GM10266 (cell line): ENCODE measurements at regions not wholly inside any gene's neighbourhood (a gene's known extent, or its start where the extent isn't known, plus 50 kb on each side); places are given as distances from the start of the nearest gene placed in this dataset.

Experiments used
- DNase-seq: peaks from one replicate; pipeline ENCODE4 v3.0.0; 2012; ENCODE audit errors: extremely low spot score
- CTCF ChIP-seq: IDR thresholded peaks from 2 replicates; pipeline ENCODE4 v1.5.1; 2012; ENCODE audit warnings: mild to moderate bottlenecking, low read depth; ENCODE audit not compliant: control insufficient read depth, insufficient read depth; ENCODE audit errors: missing control alignments

- no peak for DNase-seq
- TF ChIP-seq CTCF: no peak
Observed at GRCh38 chr7:155916926-155917655, 104.8 kb upstream of the SHH start.

DNA sequence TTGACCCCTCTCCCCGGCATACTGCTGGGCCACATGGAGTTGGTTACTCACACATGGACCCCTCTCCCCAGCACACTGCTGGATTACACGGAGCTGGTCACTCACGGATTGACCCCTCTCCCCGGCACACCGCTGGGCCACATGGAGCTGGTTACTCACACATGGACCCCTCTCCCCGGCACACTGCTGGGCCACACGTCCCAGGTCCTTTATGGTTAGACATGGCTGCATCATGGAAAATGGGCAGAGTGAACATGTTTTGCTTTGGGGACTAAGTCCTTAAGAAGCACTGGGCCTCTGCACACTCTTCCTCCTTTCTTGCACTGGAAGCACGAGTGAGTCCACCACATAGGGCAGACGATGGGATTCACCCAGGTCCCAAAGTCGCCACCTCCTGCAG is 102.1 kb upstream of the SHH start:
- no peak for DNase-seq
- TF ChIP-seq CTCF: no peak

DNA sequence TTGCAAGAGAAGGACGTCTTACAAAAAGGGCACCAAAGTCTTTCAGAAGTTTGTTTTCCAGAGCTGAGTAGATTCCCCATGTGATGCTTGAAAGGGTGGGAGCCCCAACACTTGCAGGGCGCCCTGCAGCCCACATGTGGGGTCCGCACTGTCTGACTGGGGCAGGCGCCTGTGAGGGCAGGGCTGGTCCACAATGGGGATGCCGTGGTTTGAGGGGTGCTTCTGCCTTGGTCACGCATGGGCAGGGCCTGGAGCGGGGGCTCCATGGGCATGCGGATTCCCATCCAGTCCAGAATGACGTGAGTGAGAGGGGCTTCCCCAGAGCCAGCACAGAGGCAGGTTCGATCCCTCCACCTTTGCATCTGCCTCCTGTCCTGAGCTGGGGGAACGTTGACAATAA is 101.5 kb upstream of the SHH start:
- no peak for DNase-seq
- TF ChIP-seq CTCF: no peak

GRCh38 chr7:155913291-155913690 is 101.0 kb upstream of the SHH start:
- no peak for TF ChIP-seq CTCF
- DNase-seq: no peak

DNA sequence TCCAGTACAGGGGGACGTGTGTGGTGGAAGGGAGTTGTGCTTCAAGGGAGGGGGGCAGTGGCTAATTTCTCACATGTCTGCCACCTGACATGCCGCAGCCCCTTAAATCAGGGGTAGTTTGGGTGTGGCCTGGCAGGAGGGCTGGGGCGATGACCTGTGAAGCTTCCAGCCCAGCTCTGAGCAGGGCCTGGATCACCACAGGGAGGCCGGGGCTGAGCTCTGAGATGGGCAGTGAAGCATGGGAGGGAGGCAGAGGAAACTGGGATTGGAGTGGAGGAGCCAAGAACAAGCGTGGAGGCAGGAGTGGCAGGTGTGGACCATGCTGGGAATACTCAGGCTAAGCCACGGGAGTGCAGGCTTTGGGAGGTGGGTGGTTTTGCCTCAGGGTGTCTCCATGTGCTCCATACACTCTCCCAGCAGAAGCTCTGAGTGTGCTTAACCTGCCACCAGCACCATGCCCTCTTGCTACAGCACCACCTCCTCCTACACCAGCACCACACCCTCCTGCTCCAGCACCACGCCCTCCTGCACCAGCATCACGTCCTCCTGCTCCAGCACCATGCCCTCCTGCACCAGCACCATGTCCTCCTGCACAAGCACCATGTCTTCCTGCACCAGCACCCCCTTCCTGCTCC is 99.3 kb upstream of the SHH start:
- no peak for TF ChIP-seq CTCF
- DNase-seq: no peak

DNA sequence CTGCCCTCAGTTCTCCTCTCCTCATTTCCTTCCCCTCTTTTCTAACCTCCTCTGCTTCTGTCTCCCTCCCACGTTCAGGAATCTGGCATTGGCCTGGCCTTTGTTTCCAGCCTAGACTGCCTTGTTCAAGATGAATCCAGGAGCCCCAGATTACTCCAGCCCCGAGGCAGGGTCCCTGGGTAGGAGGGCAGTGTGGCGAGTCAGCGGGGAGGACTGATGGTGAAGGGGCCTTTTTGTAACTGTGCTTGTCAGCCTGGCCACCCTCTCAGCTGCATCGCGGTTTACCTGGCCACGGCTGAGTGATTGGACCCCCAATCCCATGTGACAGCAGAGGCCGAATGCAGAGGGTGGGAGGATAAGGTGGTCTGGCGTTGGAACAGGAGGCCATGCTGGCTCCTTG is 96.1 kb upstream of the SHH start:
- TF ChIP-seq CTCF: no peak
- DNase-seq: no peak

DNA sequence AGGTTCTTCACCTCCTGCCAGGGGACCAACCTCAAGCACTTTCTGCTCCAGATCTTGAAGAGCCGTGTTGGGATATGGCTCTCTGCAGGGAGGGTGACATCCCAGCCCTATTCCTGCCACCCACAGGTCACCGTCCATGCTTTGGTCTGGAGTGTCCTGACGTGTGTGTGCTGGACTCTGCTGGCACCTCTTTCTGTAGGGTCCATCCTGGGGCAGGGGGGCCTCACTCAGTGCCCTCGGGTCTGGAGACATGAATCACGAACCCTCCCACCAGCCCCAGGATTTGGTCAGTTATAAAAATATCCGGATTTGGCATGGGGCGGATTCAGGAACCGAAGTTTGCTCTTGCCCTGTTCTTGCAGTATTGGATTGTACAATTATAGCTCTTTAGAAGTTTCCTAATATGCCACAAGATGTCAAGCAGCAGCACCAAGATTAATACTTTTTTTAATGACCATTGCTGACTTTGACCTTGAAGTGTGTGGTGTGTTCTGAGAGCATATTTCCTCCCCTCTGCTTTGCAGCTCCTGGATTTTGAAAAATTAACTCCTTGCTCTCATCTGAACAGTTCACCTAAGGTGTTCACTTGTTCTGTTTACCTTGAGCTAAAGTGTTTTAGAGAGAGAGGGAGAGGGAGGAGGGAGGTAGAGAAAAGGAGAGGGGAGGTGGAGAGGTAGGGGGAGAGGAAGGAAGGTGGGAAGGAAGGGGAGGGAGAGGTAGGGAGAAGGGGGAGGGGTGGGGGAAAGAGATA is 95.4 kb upstream of the SHH start:
- DNase-seq: no peak
- no peak for TF ChIP-seq CTCF
